Gastrocnemius medialis (tissue), 4 donors: ENCODE measurements at regions not wholly inside any gene's neighbourhood (a gene's known extent, or its start where the extent isn't known, plus 50 kb on each side); places are given as distances from the start of the nearest gene placed in this dataset.

ENCODE experiments used
- ATAC-seq, 2 donors: fragments of 150-250 bp; one replicate each; pipeline ENCODE4 v1.9.1; 2016
- DNase-seq, 2 donors: peaks; one replicate each; pipeline ENCODE4 v3.0.0-alpha.2; 2019
- H3K27ac ChIP-seq, 4 donors: fragments of 200-600 bp; sonication (generic); 1 replicate in 1 of 4; 2 replicates in 3 of 4; pipeline ENCODE4 v1.5.1; 2016 to 2018; ENCODE audit warnings: mild to moderate bottlenecking in 2 of 4, moderate library complexity in 1 of 4
- H3K27me3 ChIP-seq, 3 donors: fragments of 200-600 bp; sonication (generic) in 2 of 3; 1 replicate in 1 of 3; 2 replicates in 2 of 3; pipeline versions ENCODE4 v1.5.1 to v1.6.0; 2016 to 2019; ENCODE audit warnings: mild to moderate bottlenecking in 1 of 3, moderate library complexity in 1 of 3
- H3K36me3 ChIP-seq, 2 donors: fragments of 200-600 bp; sonication (generic) in 1 of 2; one replicate each; pipeline ENCODE4 v1.5.1; 2017 to 2018
- H3K4me1 ChIP-seq, 2 donors: fragments of 200-600 bp; sonication (generic) in 1 of 2; one replicate each; pipeline ENCODE4 v1.5.1; 2016 to 2017; ENCODE audit warnings: mild to moderate bottlenecking in 2 of 2
- H3K4me3 ChIP-seq, 4 donors: fragments of 200-600 bp; sonication (generic) in 3 of 4; 1 replicate in 1 of 4; 2 replicates in 3 of 4; pipeline ENCODE4 v1.5.1; 2016 to 2019; ENCODE audit warnings: mild to moderate bottlenecking in 2 of 4
- H3K9me3 ChIP-seq, 3 donors: fragments of 200-600 bp; sonication (generic) in 2 of 3; 1 replicate in 1 of 3; 2 replicates in 2 of 3; pipeline ENCODE4 v1.5.1; 2016 to 2019
- POLR2A ChIP-seq, 2 donors: fragments of 450-650 bp; IDR thresholded peaks; one replicate each; pipeline ENCODE4 v1.6.1; 2017; ENCODE audit warnings: antibody characterized with exemption in 2 of 2, mild to moderate bottlenecking in 2 of 2, moderate library complexity in 2 of 2
- in situ Hi-C, 4 donors: fragments of 200-750 bp; cut with MboI; loops; one replicate each; pipeline versions ENCODE4 v1.15.0 to v1.8.0; 2017; ENCODE audit warnings: low sequenced_read_pairs in 4 of 4
- intact Hi-C: fragments of 100-400 bp; cut with DNase I; formaldehyde crosslinking; loops from one replicate; pipeline ENCODE4 v1.15.1; 2023; ENCODE audit warnings: low total_unique reads
- TF ChIP-seq, protein P1 (sequence below), 5 experiments: fragments of 450-650 bp in 3 of 5; fragments of 200-600 bp in 2 of 5; sonication (generic) in 2 of 5; IDR thresholded peaks in 4 of 5; conservative IDR thresholded peaks in 1 of 5; 1 replicate in 4 of 5; 2 replicates in 1 of 5; pipeline ENCODE4 v1.5.1; 2016 to 2019; ENCODE audit warnings: antibody characterized with exemption in 5 of 5, mild to moderate bottlenecking in 3 of 5, moderate library complexity in 3 of 5

- TF ChIP-seq POLR2A (IDR thresholded peaks at IDR 0.05), result no peak
- TF ChIP-seq, protein P1, sequence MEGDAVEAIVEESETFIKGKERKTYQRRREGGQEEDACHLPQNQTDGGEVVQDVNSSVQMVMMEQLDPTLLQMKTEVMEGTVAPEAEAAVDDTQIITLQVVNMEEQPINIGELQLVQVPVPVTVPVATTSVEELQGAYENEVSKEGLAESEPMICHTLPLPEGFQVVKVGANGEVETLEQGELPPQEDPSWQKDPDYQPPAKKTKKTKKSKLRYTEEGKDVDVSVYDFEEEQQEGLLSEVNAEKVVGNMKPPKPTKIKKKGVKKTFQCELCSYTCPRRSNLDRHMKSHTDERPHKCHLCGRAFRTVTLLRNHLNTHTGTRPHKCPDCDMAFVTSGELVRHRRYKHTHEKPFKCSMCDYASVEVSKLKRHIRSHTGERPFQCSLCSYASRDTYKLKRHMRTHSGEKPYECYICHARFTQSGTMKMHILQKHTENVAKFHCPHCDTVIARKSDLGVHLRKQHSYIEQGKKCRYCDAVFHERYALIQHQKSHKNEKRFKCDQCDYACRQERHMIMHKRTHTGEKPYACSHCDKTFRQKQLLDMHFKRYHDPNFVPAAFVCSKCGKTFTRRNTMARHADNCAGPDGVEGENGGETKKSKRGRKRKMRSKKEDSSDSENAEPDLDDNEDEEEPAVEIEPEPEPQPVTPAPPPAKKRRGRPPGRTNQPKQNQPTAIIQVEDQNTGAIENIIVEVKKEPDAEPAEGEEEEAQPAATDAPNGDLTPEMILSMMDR (IDR thresholded peaks at IDR 0.05 in 4 of 5, conservative IDR thresholded peaks at IDR 0.05 in 1 of 5), result no peak
- ATAC-seq, result no peak
- H3K9me3 ChIP-seq, result no peaks in the 10 kb centered on the region
- no peak overlapping the region for H3K27ac ChIP-seq
- H3K36me3 ChIP-seq, result no peaks in the 10 kb centered on the region
- H3K4me1 ChIP-seq, result peaks cover 0 to 4% of the 10 kb centered on the region in 2 donors
- H3K27me3 ChIP-seq, result no peaks in the 10 kb centered on the region
- DNase-seq, result no peak
- no peak overlapping the region for H3K4me3 ChIP-seq
- intact Hi-C loops (loop anchor here (5.0 kb wide), 1 partner anchor 83 kb away; no protein-coding TSS in a partner anchor), in situ Hi-C loops (no loop called here)
Observed at GRCh38 chr22:25364736-25365241, 145.3 kb downstream of the CRYBB2 start.

GRCh38 chr22:25365491-25366261, 146.2 kb downstream of the CRYBB2 start:
- no peak for TF ChIP-seq POLR2A (IDR thresholded peaks at IDR 0.05)
- TF ChIP-seq, protein P1 (IDR thresholded peaks at IDR 0.05 in 4 of 5, conservative IDR thresholded peaks at IDR 0.05 in 1 of 5), result no peak
- no peaks in the 10 kb centered on the region for H3K9me3 ChIP-seq
- ATAC-seq, result no peak

GRCh38 chr22:25366408-25366807, 147.0 kb downstream of the CRYBB2 start:
- TF ChIP-seq, protein P1 (IDR thresholded peaks at IDR 0.05 in 4 of 5, conservative IDR thresholded peaks at IDR 0.05 in 1 of 5), result no peak
- TF ChIP-seq POLR2A (IDR thresholded peaks at IDR 0.05), result no peak
- Histone ChIP-seq H3K27ac (no peak overlapping the region), H3K36me3 (no peaks in the 10 kb centered on the region), H3K4me1 (peaks cover 0 to 4% of the 10 kb centered on the region in 2 donors), H3K27me3 (no peaks in the 10 kb centered on the region), H3K9me3 (no peaks in the 10 kb centered on the region), H3K4me3 (no peak overlapping the region)
- intact Hi-C loops, result no loop called here
- ATAC-seq, result no peak
- in situ Hi-C loops, result no loop called here
- no peak for DNase-seq

More at GRCh38 chr22:25365491-25366261, 146.2 kb downstream of the CRYBB2 start:
- in situ Hi-C loops, result no loop called here
- Histone ChIP-seq H3K27me3 (no peaks in the 10 kb centered on the region), H3K4me3 (no peak overlapping the region), H3K36me3 (no peaks in the 10 kb centered on the region), H3K4me1 (peaks cover 0 to 4% of the 10 kb centered on the region in 2 donors), H3K27ac (no peak overlapping the region)
- intact Hi-C loops, result no loop called here
- DNase-seq, result no peak

DNA sequence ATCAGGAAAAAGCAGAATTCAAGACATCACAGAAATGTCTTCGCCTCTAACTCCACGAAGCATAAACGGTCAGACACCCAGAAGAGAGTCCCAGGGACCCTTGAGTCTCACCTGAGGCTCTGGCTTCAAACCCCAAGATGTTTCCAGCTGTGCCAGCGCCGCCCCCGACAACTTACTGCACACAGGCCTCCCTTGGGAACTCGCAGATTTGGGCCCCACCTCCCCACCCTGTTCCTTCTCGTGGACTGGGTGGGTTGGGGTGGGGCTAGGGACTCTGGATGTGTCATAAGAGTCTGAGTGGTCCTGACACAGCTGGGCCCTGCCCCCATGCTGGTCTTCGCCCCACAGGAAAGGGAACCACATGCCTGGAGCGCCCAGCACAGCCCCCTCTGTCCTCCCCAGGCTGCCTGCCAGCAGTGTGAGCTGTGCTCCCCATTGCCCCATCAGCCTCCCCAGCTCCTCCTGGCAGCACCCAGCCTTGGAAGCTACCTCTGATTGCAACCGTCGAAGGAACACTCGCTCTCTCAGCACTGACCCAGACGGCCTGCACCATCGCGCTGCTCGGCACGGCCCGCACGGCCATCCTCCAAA, 147.5 kb downstream of the CRYBB2 start:
- Histone ChIP-seq H3K9me3 (no peaks in the 10 kb centered on the region), H3K36me3 (no peaks in the 10 kb centered on the region), H3K27me3 (no peaks in the 10 kb centered on the region), H3K27ac (no peak overlapping the region), H3K4me3 (no peak overlapping the region), H3K4me1 (peaks cover 0 to 4% of the 10 kb centered on the region in 2 donors)
- DNase-seq (no peak), ATAC-seq (no peak)
- TF ChIP-seq, protein P1 (IDR thresholded peaks at IDR 0.05 in 4 of 5, conservative IDR thresholded peaks at IDR 0.05 in 1 of 5), result no peak
- TF ChIP-seq POLR2A (IDR thresholded peaks at IDR 0.05), result no peak
- in situ Hi-C loops, result no loop called here
- intact Hi-C loops, result no loop called here
